H9 (cell line): ENCODE measurements at regions not wholly inside any gene's neighbourhood (a gene's known extent, or its start where the extent isn't known, plus 50 kb on each side); places are given as distances from the start of the nearest gene placed in this dataset.

ENCODE experiments used
- DNase-seq: peaks from one replicate; pipeline ENCODE4 v3.0.0-alpha.2; 2017
- H2AFZ ChIP-seq: one replicate; pipeline ENCODE4 v1.6.1; 2013; ENCODE audit warnings: mild to moderate bottlenecking, low read length, control low read depth, moderate library complexity
- H2AK5ac ChIP-seq: 2 replicates; pipeline ENCODE4 v1.6.1; 2013; ENCODE audit warnings: low read length, control low read depth, mixed read lengths; ENCODE audit not compliant: insufficient read length
- H2BK120ac ChIP-seq: one replicate; pipeline ENCODE4 v1.6.1; 2013; ENCODE audit warnings: low read depth, mild to moderate bottlenecking, low read length, control low read depth, inconsistent platforms; ENCODE audit not compliant: poor library complexity, severe bottlenecking
- H2BK12ac ChIP-seq: 2 replicates; pipeline ENCODE4 v1.6.1; 2013; ENCODE audit warnings: low read length, control low read depth, mixed read lengths, low read depth; ENCODE audit not compliant: insufficient read length
- H2BK15ac ChIP-seq: 2 replicates; pipeline ENCODE4 v1.6.1; 2013; ENCODE audit warnings: low read depth, low read length, control low read depth
- H2BK20ac ChIP-seq: one replicate; pipeline ENCODE4 v1.6.1; 2013; ENCODE audit warnings: low read depth, mild to moderate bottlenecking, low read length, control low read depth, inconsistent platforms; ENCODE audit not compliant: poor library complexity, severe bottlenecking
- H2BK5ac ChIP-seq: 2 replicates; pipeline ENCODE4 v1.6.1; 2013; ENCODE audit warnings: low read length, control low read depth, mixed read lengths; ENCODE audit not compliant: insufficient read length
- H3K14ac ChIP-seq: 2 replicates; pipeline ENCODE4 v1.6.1; 2013; ENCODE audit warnings: low read length, control low read depth; ENCODE audit not compliant: insufficient read depth
- H3K18ac ChIP-seq: 2 replicates; pipeline ENCODE4 v1.6.1; 2013; ENCODE audit warnings: low read depth, mild to moderate bottlenecking, mixed read lengths, low read length, control low read depth; ENCODE audit not compliant: insufficient read length
- H3K23ac ChIP-seq: 2 replicates; pipeline ENCODE4 v1.6.1; 2013; ENCODE audit warnings: low read length, control low read depth, mixed read lengths, low read depth; ENCODE audit not compliant: insufficient read length
- H3K23me2 ChIP-seq: 2 replicates; pipeline ENCODE4 v1.6.1; 2013; ENCODE audit warnings: low read depth, mild to moderate bottlenecking, mixed read lengths, low read length, control low read depth; ENCODE audit not compliant: insufficient read length, poor library complexity, severe bottlenecking
- H3K27ac ChIP-seq: 2 replicates; pipeline ENCODE4 v1.5.1; 2013; ENCODE audit warnings: low read length, control low read depth, mixed read lengths, low read depth; ENCODE audit not compliant: insufficient read length
- H3K27me3 ChIP-seq: 2 replicates; pipeline ENCODE4 v1.6.1; 2013; ENCODE audit warnings: low read length, control low read depth, inconsistent platforms; ENCODE audit not compliant: insufficient read depth
- H3K4ac ChIP-seq: 2 replicates; pipeline ENCODE4 v1.6.1; 2013; ENCODE audit warnings: low read depth, mild to moderate bottlenecking, control low read depth, inconsistent platforms, low read length, moderate library complexity
- H3K4me1 ChIP-seq: 2 replicates; pipeline ENCODE4 v1.6.1; 2013; ENCODE audit warnings: low read length, control low read depth, inconsistent platforms; ENCODE audit not compliant: insufficient read depth
- H3K4me2 ChIP-seq: 2 replicates; pipeline ENCODE4 v1.6.1; 2013; ENCODE audit warnings: low read length, control low read depth, mixed read lengths; ENCODE audit not compliant: insufficient read length, insufficient read depth
- H3K56ac ChIP-seq: 2 replicates; pipeline ENCODE4 v1.6.1; 2013; ENCODE audit warnings: low read depth, mild to moderate bottlenecking, mixed read lengths, low read length, control low read depth; ENCODE audit not compliant: insufficient read length
- H3K79me1 ChIP-seq: 2 replicates; pipeline ENCODE4 v1.6.1; 2013; ENCODE audit warnings: low read depth, mild to moderate bottlenecking, moderate library complexity, low read length, control low read depth, inconsistent platforms; ENCODE audit not compliant: insufficient read depth, poor library complexity, severe bottlenecking
- H3K79me2 ChIP-seq: 2 replicates; pipeline ENCODE4 v1.6.1; 2013; ENCODE audit warnings: low read length, control low read depth, inconsistent platforms; ENCODE audit not compliant: insufficient read depth
- H3K9ac ChIP-seq: 2 replicates; pipeline ENCODE4 v1.6.1; 2013; ENCODE audit warnings: low read length, control low read depth, mixed read lengths; ENCODE audit not compliant: insufficient read length; ENCODE audit errors: extremely low read depth
- H3K9me3 ChIP-seq: one replicate; pipeline ENCODE4 v1.6.1; 2013; ENCODE audit warnings: low read depth, low read length, inconsistent platforms; ENCODE audit not compliant: control insufficient read depth
- H3T11ph ChIP-seq: one replicate; pipeline ENCODE4 v1.6.1; 2013; ENCODE audit warnings: mild to moderate bottlenecking, low read length, control low read depth, inconsistent platforms
- H4K20me1 ChIP-seq: one replicate; pipeline ENCODE4 v1.6.1; 2013; ENCODE audit not compliant: control insufficient read depth, insufficient read length, insufficient read depth
- H4K5ac ChIP-seq: 2 replicates; pipeline ENCODE4 v1.6.1; 2013; ENCODE audit warnings: low read depth, mild to moderate bottlenecking, mixed read lengths, low read length, control low read depth; ENCODE audit not compliant: insufficient read length
- H4K8ac ChIP-seq: replicated peaks from 2 replicates; pipeline ENCODE4 v1.6.1; 2013; ENCODE audit warnings: low read length, control low read depth, mixed read lengths, low read depth; ENCODE audit not compliant: insufficient read length
- H4K91ac ChIP-seq: 2 replicates; pipeline ENCODE4 v1.6.1; 2013; ENCODE audit warnings: low read depth, mild to moderate bottlenecking, moderate library complexity, mixed read lengths, low read length, control low read depth; ENCODE audit not compliant: insufficient read length
- H3K27ac Mint-ChIP-seq, 3 experiments: 2 replicates in 2 of 3; 3 replicates in 1 of 3; pipeline ENCODE4 v1.8.0; 2020 to 2021; ENCODE audit warnings: mixed read lengths in 3 of 3, mild to moderate bottlenecking in 1 of 3, moderate library complexity in 1 of 3
- H3K27me3 Mint-ChIP-seq: 2 replicates; pipeline ENCODE4 v1.8.0; 2021; ENCODE audit warnings: low read depth, mild to moderate bottlenecking, moderate library complexity, mixed read lengths
- H3K36me3 Mint-ChIP-seq, 3 experiments: 2 replicates in 2 of 3; 3 replicates in 1 of 3; pipeline ENCODE4 v1.8.0; 2020 to 2021; ENCODE audit warnings: low read depth in 3 of 3, mixed read lengths in 3 of 3; ENCODE audit not compliant: insufficient read depth in 1 of 3
- H3K4me1 Mint-ChIP-seq, 2 experiments: 2 replicates each; pipeline ENCODE4 v1.8.0; 2020; ENCODE audit warnings: mixed read lengths in 2 of 2
- H3K4me3 Mint-ChIP-seq, 2 experiments: 2 replicates in 1 of 2; 3 replicates in 1 of 2; pipeline ENCODE4 v1.8.0; 2020 to 2021; ENCODE audit warnings: mild to moderate bottlenecking in 2 of 2, mixed read lengths in 2 of 2, moderate library complexity in 1 of 2
- H3K9me3 Mint-ChIP-seq, 2 experiments: 2 replicates in 1 of 2; 3 replicates in 1 of 2; pipeline ENCODE4 v1.8.0; 2020; ENCODE audit warnings: mild to moderate bottlenecking in 2 of 2, mixed read lengths in 2 of 2, moderate library complexity in 1 of 2
- WGBS: extraction: QIAGEN DNeasy Blood & Tissue Kit; methylation state at CpG from one replicate; pipeline ENCODE4 v1.1.7; 2013; ENCODE audit warnings: missing lambda C conversion rate, low lambda C conversion rate, mixed read lengths; ENCODE audit not compliant: insufficient read length; ENCODE audit errors: extremely low coverage; 5-methylcytosine and 5-hydroxymethylcytosine counted together
- TF ChIP-seq, protein P1 (sequence below): fragments of 200-600 bp; sonication (generic); conservative IDR thresholded peaks from 3 replicates; pipeline ENCODE4 v1.8.0; 2021; ENCODE audit warnings: antibody characterized with exemption, mild to moderate bottlenecking

DNA sequence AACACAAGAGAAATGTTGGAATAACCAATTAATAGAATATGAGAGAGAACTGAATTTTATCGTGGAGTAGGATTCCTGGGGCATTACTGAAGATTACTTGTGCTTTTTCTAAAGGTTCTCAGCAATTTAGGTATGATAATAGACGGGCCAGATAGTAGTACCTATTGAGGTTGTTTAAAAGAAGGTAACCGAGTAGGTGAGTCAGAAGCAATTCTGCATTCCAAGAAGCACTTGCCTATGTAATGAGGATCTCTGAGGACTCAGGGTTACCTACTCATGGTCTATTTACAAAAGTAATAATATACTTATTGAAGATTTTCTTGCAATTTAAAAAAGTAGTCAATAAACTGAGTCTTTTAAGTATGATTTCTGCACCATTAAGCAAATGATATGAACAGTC, 1469.8 kb downstream of the BRINP3 start:
- H3K56ac ChIP-seq, result no peak overlapping the region
- H4K20me1 ChIP-seq, result no peaks in the 10 kb centered on the region
- H2BK15ac ChIP-seq, result no peak overlapping the region
- no peaks in the 10 kb centered on the region for H3K27me3 ChIP-seq
- H3K4me3 Mint-ChIP-seq, result no peak overlapping the region
- no peaks in the 10 kb centered on the region for H3K9me3 Mint-ChIP-seq
- H3K79me1 ChIP-seq, result no peaks in the 10 kb centered on the region
- no peak overlapping the region for H2BK120ac ChIP-seq
- no peak overlapping the region for H4K91ac ChIP-seq
- TF ChIP-seq, protein P1, sequence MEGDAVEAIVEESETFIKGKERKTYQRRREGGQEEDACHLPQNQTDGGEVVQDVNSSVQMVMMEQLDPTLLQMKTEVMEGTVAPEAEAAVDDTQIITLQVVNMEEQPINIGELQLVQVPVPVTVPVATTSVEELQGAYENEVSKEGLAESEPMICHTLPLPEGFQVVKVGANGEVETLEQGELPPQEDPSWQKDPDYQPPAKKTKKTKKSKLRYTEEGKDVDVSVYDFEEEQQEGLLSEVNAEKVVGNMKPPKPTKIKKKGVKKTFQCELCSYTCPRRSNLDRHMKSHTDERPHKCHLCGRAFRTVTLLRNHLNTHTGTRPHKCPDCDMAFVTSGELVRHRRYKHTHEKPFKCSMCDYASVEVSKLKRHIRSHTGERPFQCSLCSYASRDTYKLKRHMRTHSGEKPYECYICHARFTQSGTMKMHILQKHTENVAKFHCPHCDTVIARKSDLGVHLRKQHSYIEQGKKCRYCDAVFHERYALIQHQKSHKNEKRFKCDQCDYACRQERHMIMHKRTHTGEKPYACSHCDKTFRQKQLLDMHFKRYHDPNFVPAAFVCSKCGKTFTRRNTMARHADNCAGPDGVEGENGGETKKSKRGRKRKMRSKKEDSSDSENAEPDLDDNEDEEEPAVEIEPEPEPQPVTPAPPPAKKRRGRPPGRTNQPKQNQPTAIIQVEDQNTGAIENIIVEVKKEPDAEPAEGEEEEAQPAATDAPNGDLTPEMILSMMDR, result no peak
- no peak overlapping the region for H3K23ac ChIP-seq
- no peak overlapping the region for H3K18ac ChIP-seq
- H3K4me1 ChIP-seq, result no peaks in the 10 kb centered on the region
- H3K14ac ChIP-seq, result no peak overlapping the region
- no peak overlapping the region for H2BK5ac ChIP-seq
- no peaks in the 10 kb centered on the region for H3K36me3 Mint-ChIP-seq
- no peak overlapping the region for H4K8ac ChIP-seq
- H3K9me3 ChIP-seq, result no peaks in the 10 kb centered on the region
- H2BK20ac ChIP-seq, result no peak overlapping the region
- no peak overlapping the region for H4K5ac ChIP-seq
- no peaks in the 10 kb centered on the region for H3K23me2 ChIP-seq
- H2BK12ac ChIP-seq, result no peak overlapping the region
- no peak for DNase-seq
- no peak overlapping the region for H3T11ph ChIP-seq
- H3K27ac Mint-ChIP-seq, result no peak overlapping the region
- H3K4me2 ChIP-seq, result no peak overlapping the region
- no peak overlapping the region for H2AFZ ChIP-seq
- no peaks in the 10 kb centered on the region for H3K79me2 ChIP-seq
- H3K4me1 Mint-ChIP-seq, result no peaks in the 10 kb centered on the region
- no peak overlapping the region for H2AK5ac ChIP-seq
- H3K9ac ChIP-seq, result no peak overlapping the region
- WGBS, result no CpG with 5 or more reads among the region's 3 CpGs
- no peaks in the 10 kb centered on the region for H3K27me3 Mint-ChIP-seq
- no peak overlapping the region for H3K27ac ChIP-seq
- H3K4ac ChIP-seq, result no peak overlapping the region
